EH (cell line): ENCODE measurements at regions not wholly inside any gene's neighbourhood (a gene's known extent, or its start where the extent isn't known, plus 50 kb on each side); places are given as distances from the start of the nearest gene placed in this dataset.
A peak's percentile ranks its signal among the peaks of the same experiment; 100 is the strongest.
"Not testable (repeated sequence)": the region's sequence is repeated elsewhere in the genome, so short reads cannot be mapped to it uniquely, and the experiment has no call there.

ENCODE experiments used
- DNase-seq: peaks from one replicate; pipeline ENCODE4 v3.0.0-alpha.2; 2015; ENCODE audit warnings: low read depth

- no peak for DNase-seq
These were observed 101.5 kb downstream of the TENT5C start for GRCh38 chr1:117707371-117707770.

- no peak for DNase-seq
These were observed 102.7 kb downstream of the TENT5C start for GRCh38 chr1:117708323-117709248.

GRCh38 chr1:117709249-117709691 lies 103.4 kb downstream of the TENT5C start:
- DNase-seq: no peak

GRCh38 chr1:117710710-117711109 lies 104.9 kb downstream of the TENT5C start:
- DNase-seq: no peak

GRCh38 chr1:117712621-117713020 lies 106.8 kb downstream of the TENT5C start:
- no peak for DNase-seq

GRCh38 chr1:117714546-117714945 lies 108.7 kb downstream of the TENT5C start:
- DNase-seq: no peak

- not testable (repeated sequence) for DNase-seq
These were observed 110.2 kb downstream of the TENT5C start for GRCh38 chr1:117716030-117716429.

- DNase-seq: not testable (repeated sequence)
These were observed 112.1 kb downstream of the TENT5C start for GRCh38 chr1:117717980-117718379.

- not testable (repeated sequence) for DNase-seq
These were observed 112.7 kb downstream of the TENT5C start for GRCh38 chr1:117718596-117718995.

GRCh38 chr1:117719004-117719403 lies 113.2 kb downstream of the TENT5C start:
- no peak for DNase-seq

- no peak for DNase-seq
These were observed 126.4 kb downstream of the TENT5C start for GRCh38 chr1:117732065-117732797.

- DNase-seq: no peak
These were observed 127.1 kb downstream of the TENT5C start for GRCh38 chr1:117732956-117733355.

- DNase-seq: no peak
These were observed 128.6 kb downstream of the TENT5C start for GRCh38 chr1:117734403-117734802.

- peak; percentile 74 for DNase-seq
These were observed 129.5 kb downstream of the TENT5C start for GRCh38 chr1:117735045-117735992.

GRCh38 chr1:117739504-117739903 lies 133.7 kb downstream of the TENT5C start:
- no peak for DNase-seq

GRCh38 chr1:117740496-117740895 lies 134.6 kb downstream of the TENT5C start:
- DNase-seq: peak; percentile 12

- DNase-seq: not testable (repeated sequence)
These were observed 140.7 kb downstream of the TENT5C start for GRCh38 chr1:117746565-117746964.

- DNase-seq: no peak
These were observed 141.8 kb downstream of the TENT5C start for GRCh38 chr1:117747605-117748004.

GRCh38 chr1:117751321-117751720 lies 145.5 kb downstream of the TENT5C start:
- no peak for DNase-seq

GRCh38 chr1:117752661-117753060 lies 146.8 kb downstream of the TENT5C start:
- no peak for DNase-seq

GRCh38 chr1:117753232-117753631 lies 147.4 kb downstream of the TENT5C start:
- peak; percentile 13 for DNase-seq

GRCh38 chr1:117753652-117754051 lies 147.8 kb downstream of the TENT5C start:
- peak; percentile 76 for DNase-seq
